ENCODE measurements at regions not wholly inside any gene's neighbourhood (a gene's known extent, or its start where the extent isn't known, plus 50 kb on each side); places are given as distances from the start of the nearest gene placed in this dataset.

- no peak for DNase-seq (ENCODE audit: low read depth)
Observed at GRCh38 chr12:74482115-74482514, 55.5 kb upstream of the ATXN7L3B start.

DNA sequence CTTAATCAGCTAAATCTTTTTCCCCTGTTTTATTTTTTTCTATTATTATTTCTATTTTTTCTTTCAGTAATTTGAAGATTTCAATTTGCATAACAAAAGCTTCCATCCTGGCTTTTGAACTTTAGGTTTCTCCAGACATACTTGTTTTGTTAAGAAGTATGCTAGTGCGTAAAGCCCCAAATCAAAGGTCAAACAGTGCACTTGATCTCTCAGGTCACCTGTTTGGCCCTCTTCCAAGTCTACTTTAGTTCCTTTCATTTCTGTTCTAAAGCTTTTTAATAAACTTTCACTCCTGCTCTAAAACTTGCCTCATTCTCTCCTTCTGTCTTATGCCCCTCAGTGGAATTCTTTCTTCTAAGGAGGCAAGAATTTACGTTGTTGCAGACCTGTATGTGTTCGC, 54.6 kb upstream of the ATXN7L3B start:
- no peak for DNase-seq (ENCODE audit: low read depth)

Data from non-pigmented ciliary epithelial cell (primary cell).